CD4-positive, alpha-beta T cell (primary cell): ENCODE measurements at regions not wholly inside any gene's neighbourhood (a gene's known extent, or its start where the extent isn't known, plus 50 kb on each side); places are given as distances from the start of the nearest gene placed in this dataset.

Experiments
- ATAC-seq: fragments of 200-7000 bp; cut with Tn5 transposase; one replicate; pipeline ENCODE4 v1.10.0; 2022; ENCODE audit warnings: mild to moderate bottlenecking; ENCODE audit not compliant: poor library complexity
- CTCF ChIA-PET: fragments of 350-600 bp; sonication (Branson Sonifier 250); formaldehyde crosslinking; loops from one replicate; lab custom pipeline; 2021; ENCODE audit warnings: antibody characterized with exemption, inconsistent platforms; lab: Charles Lee
- POLR2A ChIA-PET: fragments of 350-600 bp; sonication (Branson Sonifier 250); formaldehyde crosslinking; loops from one replicate; lab custom pipeline; 2021; ENCODE audit warnings: antibody characterized with exemption, inconsistent platforms; lab: Charles Lee
- DNase-seq, 14 experiments: peaks; one replicate each; pipeline ENCODE4 v3.0.0-alpha.2; 2013 to 2020; ENCODE audit warnings: mixed read lengths in 2 of 14
- H3K27ac ChIP-seq, 2 donors: one replicate each; pipeline versions ENCODE4 v1.5.1 to v1.7.0; 2013; ENCODE audit warnings: low read length in 2 of 2, low read depth in 1 of 2, mild to moderate bottlenecking in 1 of 2
- H3K27me3 ChIP-seq, 2 experiments: 1 replicate in 1 of 2; 2 replicates in 1 of 2; pipeline versions ENCODE4 v1.6.1 to v1.7.0; 2013; ENCODE audit warnings: low read length in 2 of 2, control low read depth in 1 of 2, mild to moderate bottlenecking in 1 of 2, moderate library complexity in 1 of 2; ENCODE audit not compliant: insufficient read depth in 2 of 2, control insufficient read depth in 1 of 2
- H3K36me3 ChIP-seq: one replicate; pipeline ENCODE4 v1.6.1; 2013; ENCODE audit warnings: low read length, control low read depth; ENCODE audit not compliant: insufficient read depth
- H3K4me1 ChIP-seq: one replicate; pipeline ENCODE4 v1.6.1; 2013; ENCODE audit warnings: low read length, control low read depth; ENCODE audit not compliant: insufficient read depth
- H3K4me3 ChIP-seq: one replicate; pipeline ENCODE4 v1.5.1; 2013; ENCODE audit warnings: mild to moderate bottlenecking, low read length, moderate library complexity
- H3K9me3 ChIP-seq, 2 experiments: 1 replicate in 1 of 2; 2 replicates in 1 of 2; pipeline versions ENCODE4 v1.6.1 to v1.7.0; 2013; ENCODE audit warnings: low read length in 2 of 2, mild to moderate bottlenecking in 2 of 2, control low read depth in 1 of 2, moderate library complexity in 1 of 2; ENCODE audit not compliant: control insufficient read depth in 1 of 2, insufficient read depth in 1 of 2
- H3K27ac Mint-ChIP-seq: one replicate; pipeline ENCODE4 v1.8.0; 2020; ENCODE audit warnings: mixed read lengths
- H3K27me3 Mint-ChIP-seq: one replicate; pipeline ENCODE4 v1.8.0; 2021; ENCODE audit warnings: mixed read lengths
- H3K36me3 Mint-ChIP-seq: one replicate; pipeline ENCODE4 v1.8.0; 2021; ENCODE audit warnings: low read depth, mixed read lengths
- H3K4me1 Mint-ChIP-seq: one replicate; pipeline ENCODE4 v1.8.0; 2021; ENCODE audit warnings: low read depth, mixed read lengths
- H3K4me3 Mint-ChIP-seq: one replicate; pipeline ENCODE4 v1.8.0; 2020; ENCODE audit warnings: mild to moderate bottlenecking, mixed read lengths
- H3K9me3 Mint-ChIP-seq: one replicate; pipeline ENCODE4 v1.8.0; 2020; ENCODE audit warnings: mixed read lengths
- CTCF ChIP-seq: fragments of 200-600 bp; IDR thresholded peaks from one replicate; pipeline ENCODE4 v1.8.0; 2022; ENCODE audit warnings: antibody characterized with exemption, mild to moderate bottlenecking
- intact Hi-C, 2 experiments: fragments of 100-400 bp; cut with DNase I in 1 of 2; cut with micrococcal nuclease in 1 of 2; formaldehyde crosslinking; loops; one replicate each; pipeline versions ENCODE4 v1.15.1 to v1.9.0; 2023 to 2025; cut with DNase I, micrococcal nuclease

- Mint-ChIP-seq H3K4me1 (no peaks in the 10 kb centered on the region), H3K36me3 (no peaks in the 10 kb centered on the region)
- no peak overlapping the region for H3K27ac ChIP-seq
Observed at GRCh38 chr2:21220930-21221329, 97.2 kb downstream of the TDRD15 start.

GRCh38 chr2:21223618-21224017 is 99.8 kb downstream of the TDRD15 start:
- no peaks in the 10 kb centered on the region for H3K36me3 Mint-ChIP-seq
- intact Hi-C loops = no loop called here
- Histone ChIP-seq H3K27me3 (no peaks in the 10 kb centered on the region), H3K36me3 (no peaks in the 10 kb centered on the region), H3K4me3 (no peak overlapping the region), H3K27ac (no peak overlapping the region), H3K9me3 (no peaks in the 10 kb centered on the region), H3K4me1 (no peaks in the 10 kb centered on the region)
- CTCF ChIA-PET = no interaction called here
- no peak overlapping the region for H3K27ac Mint-ChIP-seq
- no peak for ATAC-seq
- H3K9me3 Mint-ChIP-seq = no peaks in the 10 kb centered on the region
- POLR2A ChIA-PET = no interaction called here
- H3K27me3 Mint-ChIP-seq = no peaks in the 10 kb centered on the region
- no peak overlapping the region for H3K4me3 Mint-ChIP-seq
- H3K4me1 Mint-ChIP-seq = no peaks in the 10 kb centered on the region
- no peak for TF ChIP-seq CTCF
- DNase-seq = no peak

More at GRCh38 chr2:21220930-21221329, 97.2 kb downstream of the TDRD15 start:
- H3K9me3 Mint-ChIP-seq = peaks cover 3% of the 10 kb centered on the region
- intact Hi-C loops = no loop called here
- Histone ChIP-seq H3K4me1 (no peaks in the 10 kb centered on the region), H3K4me3 (no peak overlapping the region), H3K9me3 (no peaks in the 10 kb centered on the region), H3K27me3 (no peaks in the 10 kb centered on the region), H3K36me3 (no peaks in the 10 kb centered on the region)
- no peak for DNase-seq
- CTCF ChIA-PET = no interaction called here
- POLR2A ChIA-PET = no interaction called here
- TF ChIP-seq CTCF = no peak
- no peak for ATAC-seq
- H3K27me3 Mint-ChIP-seq = no peaks in the 10 kb centered on the region
- no peak overlapping the region for H3K27ac Mint-ChIP-seq
- H3K4me3 Mint-ChIP-seq = no peak overlapping the region

GRCh38 chr2:21228041-21228895 is 104.5 kb downstream of the TDRD15 start:
- no peak for DNase-seq
- H3K4me3 Mint-ChIP-seq = no peak overlapping the region
- no peaks in the 10 kb centered on the region for H3K4me1 Mint-ChIP-seq
- intact Hi-C loops = no loop called here
- no peak overlapping the region for H3K27ac Mint-ChIP-seq
- Histone ChIP-seq H3K36me3 (no peaks in the 10 kb centered on the region), H3K4me1 (no peaks in the 10 kb centered on the region), H3K4me3 (no peak overlapping the region), H3K27me3 (no peaks in the 10 kb centered on the region), H3K9me3 (no peaks in the 10 kb centered on the region), H3K27ac (no peak overlapping the region)
- no peak for TF ChIP-seq CTCF
- no peaks in the 10 kb centered on the region for H3K36me3 Mint-ChIP-seq
- no peaks in the 10 kb centered on the region for H3K27me3 Mint-ChIP-seq
- CTCF ChIA-PET = no interaction called here
- no peaks in the 10 kb centered on the region for H3K9me3 Mint-ChIP-seq
- POLR2A ChIA-PET = no interaction called here
- ATAC-seq = no peak
